HG02588 (cell line): ENCODE measurements at regions not wholly inside any gene's neighbourhood (a gene's known extent, or its start where the extent isn't known, plus 50 kb on each side); places are given as distances from the start of the nearest gene placed in this dataset.

Experiments used
- ATAC-seq: cut with Tn5 transposase; IDR thresholded peaks from one replicate; pipeline ENCODE4 v1.9.1; 2021; ENCODE audit warnings: mild to moderate bottlenecking, moderate library complexity; ENCODE audit not compliant: unreplicated experiment

GRCh38 chr5:28009576-28009975, 971.2 kb upstream of the CDH9 start:
- no peak for ATAC-seq

GRCh38 chr5:27996665-27997064, 958.3 kb upstream of the CDH9 start:
- no peak for ATAC-seq

GRCh38 chr5:27995867-27996266, 957.5 kb upstream of the CDH9 start:
- ATAC-seq, result no peak

GRCh38 chr5:27978322-27978721, 939.9 kb upstream of the CDH9 start:
- ATAC-seq, result no peak

GRCh38 chr5:27969157-27969556, 930.8 kb upstream of the CDH9 start:
- ATAC-seq, result no peak

- ATAC-seq, result no peak
These were observed 924.8 kb upstream of the CDH9 start for GRCh38 chr5:27963050-27963783.

GRCh38 chr5:27962198-27962597, 923.8 kb upstream of the CDH9 start:
- ATAC-seq, result no peak

GRCh38 chr5:27947088-27947487, 908.7 kb upstream of the CDH9 start:
- ATAC-seq, result no peak

GRCh38 chr5:27944471-27944870, 906.1 kb upstream of the CDH9 start:
- ATAC-seq, result no peak

GRCh38 chr5:27938989-27939388, 900.6 kb upstream of the CDH9 start:
- no peak for ATAC-seq

- no peak for ATAC-seq
These were observed 889.7 kb upstream of the CDH9 start for GRCh38 chr5:27928060-27928459.

GRCh38 chr5:27911216-27911615, 872.8 kb upstream of the CDH9 start:
- ATAC-seq, result no peak

GRCh38 chr5:27908341-27908740, 870.0 kb upstream of the CDH9 start:
- no peak for ATAC-seq

GRCh38 chr5:27906931-27907601, 868.7 kb upstream of the CDH9 start:
- no peak for ATAC-seq

- ATAC-seq, result no peak
These were observed 868.1 kb upstream of the CDH9 start for GRCh38 chr5:27906481-27906880.

GRCh38 chr5:27900761-27901160, 862.4 kb upstream of the CDH9 start:
- ATAC-seq, result no peak

GRCh38 chr5:27876071-27876470, 837.7 kb upstream of the CDH9 start:
- ATAC-seq, result no peak

GRCh38 chr5:27875148-27875547, 836.8 kb upstream of the CDH9 start:
- ATAC-seq, result no peak

GRCh38 chr5:27868292-27868691, 829.9 kb upstream of the CDH9 start:
- ATAC-seq, result no peak

- ATAC-seq, result no peak
These were observed 817.1 kb upstream of the CDH9 start for GRCh38 chr5:27855491-27855890.

GRCh38 chr5:27854243-27854852, 816.0 kb upstream of the CDH9 start:
- no peak for ATAC-seq

GRCh38 chr5:27845248-27845647, 806.9 kb upstream of the CDH9 start:
- ATAC-seq, result no peak
